PC-3 (cell line): ENCODE measurements at regions not wholly inside any gene's neighbourhood (a gene's known extent, or its start where the extent isn't known, plus 50 kb on each side); places are given as distances from the start of the nearest gene placed in this dataset.

Experiments used
- EZH2phosphoT487 ChIP-seq: fragments of 300-600 bp; sonication (generic); IDR thresholded peaks from 2 replicates; pipeline ENCODE4 v1.6.1; 2018; ENCODE audit warnings: mild to moderate bottlenecking, antibody characterized with exemption, low read length, borderline replicate concordance
- TF ChIP-seq, protein P1 (sequence below): fragments of 300-600 bp; sonication (generic); conservative IDR thresholded peaks from 2 replicates; pipeline ENCODE4 v1.5.1; 2017; ENCODE audit warnings: antibody characterized with exemption, low read depth, mild to moderate bottlenecking, low read length

DNA sequence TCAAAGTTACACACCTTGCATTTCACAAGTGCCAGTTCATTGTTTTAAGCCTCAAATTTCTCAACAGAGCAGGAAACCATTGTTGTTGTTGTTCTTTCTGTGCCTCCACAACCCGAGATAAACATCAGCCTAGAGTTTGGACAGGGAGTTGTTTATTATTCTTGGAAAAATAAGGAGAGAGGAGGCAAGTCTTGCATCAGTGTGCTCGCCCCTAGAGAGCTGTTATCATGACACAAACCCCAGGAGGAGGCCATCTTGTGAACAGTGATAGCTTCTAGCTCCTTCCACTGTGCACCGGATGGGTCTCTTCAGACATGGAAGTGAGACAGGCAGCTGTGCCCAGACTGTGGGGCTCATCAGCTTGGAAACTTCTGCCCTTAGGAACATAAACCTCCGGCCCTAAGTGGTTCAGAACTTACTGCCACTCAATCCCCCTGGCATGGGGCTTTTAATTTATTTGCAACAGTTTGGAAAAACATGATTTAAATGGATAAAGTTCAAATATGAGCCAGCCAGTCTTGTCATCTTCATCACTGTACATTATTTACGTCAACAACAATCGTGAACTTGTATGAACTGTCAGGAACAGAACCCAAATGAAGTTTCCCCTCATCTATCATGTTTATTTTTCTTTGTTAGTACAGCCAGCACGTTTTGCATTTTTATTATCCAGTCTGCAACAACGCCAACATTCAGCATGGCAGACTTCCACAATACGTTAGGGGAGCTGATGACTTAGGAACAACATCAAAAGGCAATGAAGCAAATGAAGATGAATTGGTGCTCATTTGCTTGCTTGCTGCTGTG lies 181.7 kb upstream of the S1PR3 start:
- no peak for TF ChIP-seq EZH2phosphoT487
- TF ChIP-seq, protein P1, sequence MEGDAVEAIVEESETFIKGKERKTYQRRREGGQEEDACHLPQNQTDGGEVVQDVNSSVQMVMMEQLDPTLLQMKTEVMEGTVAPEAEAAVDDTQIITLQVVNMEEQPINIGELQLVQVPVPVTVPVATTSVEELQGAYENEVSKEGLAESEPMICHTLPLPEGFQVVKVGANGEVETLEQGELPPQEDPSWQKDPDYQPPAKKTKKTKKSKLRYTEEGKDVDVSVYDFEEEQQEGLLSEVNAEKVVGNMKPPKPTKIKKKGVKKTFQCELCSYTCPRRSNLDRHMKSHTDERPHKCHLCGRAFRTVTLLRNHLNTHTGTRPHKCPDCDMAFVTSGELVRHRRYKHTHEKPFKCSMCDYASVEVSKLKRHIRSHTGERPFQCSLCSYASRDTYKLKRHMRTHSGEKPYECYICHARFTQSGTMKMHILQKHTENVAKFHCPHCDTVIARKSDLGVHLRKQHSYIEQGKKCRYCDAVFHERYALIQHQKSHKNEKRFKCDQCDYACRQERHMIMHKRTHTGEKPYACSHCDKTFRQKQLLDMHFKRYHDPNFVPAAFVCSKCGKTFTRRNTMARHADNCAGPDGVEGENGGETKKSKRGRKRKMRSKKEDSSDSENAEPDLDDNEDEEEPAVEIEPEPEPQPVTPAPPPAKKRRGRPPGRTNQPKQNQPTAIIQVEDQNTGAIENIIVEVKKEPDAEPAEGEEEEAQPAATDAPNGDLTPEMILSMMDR, result no peak
